ENCODE measurements at regions not wholly inside any gene's neighbourhood (a gene's known extent, or its start where the extent isn't known, plus 50 kb on each side); places are given as distances from the start of the nearest gene placed in this dataset.

- Histone ChIP-seq H3K4me2 (ENCODE audit: insufficient read depth, low read length) (no peak overlapping the region), H3K36me3 (ENCODE audit: control insufficient read depth, insufficient read depth, low read length) (no peaks in the 10 kb centered on the region), H3K9me3 (replicated peaks; ENCODE audit: control insufficient read depth, insufficient read depth, low read depth, low read length) (no peaks in the 10 kb centered on the region), H3K9ac (ENCODE audit: insufficient read depth in 1 of 2, low read depth in 2 of 2, low read length in 2 of 2) (no peak overlapping the region), H3K27ac (ENCODE audit: extremely low read depth, low read depth, low read length) (no peak overlapping the region), H3K4me1 (replicated peaks in 1 of 2; ENCODE audit: control insufficient read depth in 2 of 2, insufficient read depth in 2 of 2, low read length in 2 of 2) (no peaks in the 10 kb centered on the region), H3K4me3 (no peak overlapping the region), H3K79me2 (ENCODE audit: control insufficient read depth, insufficient read depth, low read length) (no peaks in the 10 kb centered on the region), H3K9me1 (ENCODE audit: control insufficient read depth, insufficient read depth, low read length) (no peaks in the 10 kb centered on the region), H3K27me3 (ENCODE audit: control insufficient read depth in 2 of 2, insufficient read depth in 2 of 2, low read length in 2 of 2) (peaks cover 9 to 35% of the 10 kb centered on the region in 2 experiments), H4K20me1 (replicated peaks; ENCODE audit: control insufficient read depth, insufficient read depth, low read length) (0 out of 2 replicates have a peak, but pooled peaks cover 3% of the 10 kb centered on the region), H2AFZ (ENCODE audit: low read depth, low read length) (no peak overlapping the region)
- DNase-seq (ENCODE audit: extremely low read depth in 1 of 4, low spot score in 3 of 4) (no peak), FAIRE-seq (no peak), ATAC-seq (no peak)
- intact Hi-C loops (cut with micrococcal nuclease), result no loop called here
- BruUV-seq (replicated peaks), result no TSS peak
- ChIA-PET CTCF (ENCODE audit: low intra/inter-chr PET ratio) (no interaction called here), POLR2A (interaction anchor here (1.4 kb wide), 1 partner anchor 9 kb away, joined by 4 read pairs; no protein-coding TSS in a partner anchor)
- in situ Hi-C loops (cut with MboI), result no loop called here
- WGBS (ENCODE audit: insufficient coverage, low coverage, missing lambda C conversion rate), result under 1% methylated on average over 11 of the region's 11 CpGs
- TF ChIP-seq SPI1 (IDR thresholded peaks at IDR 0.05; ENCODE audit: borderline replicate concordance, low read depth, low read length) (0 out of 2 replicates have a peak, but pooled peaks have one; percentile 15), NFATC3 (IDR thresholded peaks at IDR 0.05) (no peak), SMAD3 (CRISPR knock-in tag; conservative IDR thresholded peaks at IDR 0.05) (no peak), NCOA1 (IDR thresholded peaks at IDR 0.05; ENCODE audit: low read depth) (no peak), ZBTB11 (CRISPR knock-in tag; IDR thresholded peaks at IDR 0.05) (no peak), MXI1 (IDR thresholded peaks at IDR 0.05; ENCODE audit: low read depth, low read length) (no peak)
These were observed 187.9 kb downstream of the TTLL2 start for GRCh38 chr6:167512696-167513375.
